ENCODE measurements at regions not wholly inside any gene's neighbourhood (a gene's known extent, or its start where the extent isn't known, plus 50 kb on each side); places are given as distances from the start of the nearest gene placed in this dataset.

DNA sequence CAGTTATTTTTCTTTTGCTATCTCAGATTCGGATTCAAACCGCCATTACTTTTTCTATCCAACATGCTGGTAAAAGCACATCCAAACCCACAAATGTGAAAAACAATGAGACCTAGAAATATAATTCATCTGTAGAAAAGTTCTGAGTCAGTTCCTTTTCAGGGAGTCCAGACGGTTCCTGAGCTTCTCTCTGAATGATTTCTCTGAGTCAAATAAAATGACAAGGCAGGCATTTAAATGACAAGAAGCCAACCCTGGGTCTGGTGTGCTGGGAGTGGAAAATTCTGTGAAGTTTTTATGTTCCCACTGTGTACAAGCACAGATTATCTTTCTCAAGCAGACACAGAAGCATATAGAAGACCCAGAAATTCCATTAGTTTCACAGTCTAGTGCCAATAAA, 96.3 kb upstream of the ANKRD1 start:
- no peak overlapping the region for H2AFZ ChIP-seq
- no peak overlapping the region for H3K27ac ChIP-seq
- peaks cover 2% of the 10 kb centered on the region for H3K4me1 ChIP-seq (ENCODE audit: insufficient read depth)
- H3K9me2 ChIP-seq (replicated peaks; ENCODE audit: insufficient read depth) = no peaks in the 10 kb centered on the region
- no peaks in the 10 kb centered on the region for H3K79me2 ChIP-seq
- no peak overlapping the region for H3K4me3 ChIP-seq
- peaks cover 2% of the 10 kb centered on the region for H3K27me3 ChIP-seq
- TF ChIP-seq, protein P1, sequence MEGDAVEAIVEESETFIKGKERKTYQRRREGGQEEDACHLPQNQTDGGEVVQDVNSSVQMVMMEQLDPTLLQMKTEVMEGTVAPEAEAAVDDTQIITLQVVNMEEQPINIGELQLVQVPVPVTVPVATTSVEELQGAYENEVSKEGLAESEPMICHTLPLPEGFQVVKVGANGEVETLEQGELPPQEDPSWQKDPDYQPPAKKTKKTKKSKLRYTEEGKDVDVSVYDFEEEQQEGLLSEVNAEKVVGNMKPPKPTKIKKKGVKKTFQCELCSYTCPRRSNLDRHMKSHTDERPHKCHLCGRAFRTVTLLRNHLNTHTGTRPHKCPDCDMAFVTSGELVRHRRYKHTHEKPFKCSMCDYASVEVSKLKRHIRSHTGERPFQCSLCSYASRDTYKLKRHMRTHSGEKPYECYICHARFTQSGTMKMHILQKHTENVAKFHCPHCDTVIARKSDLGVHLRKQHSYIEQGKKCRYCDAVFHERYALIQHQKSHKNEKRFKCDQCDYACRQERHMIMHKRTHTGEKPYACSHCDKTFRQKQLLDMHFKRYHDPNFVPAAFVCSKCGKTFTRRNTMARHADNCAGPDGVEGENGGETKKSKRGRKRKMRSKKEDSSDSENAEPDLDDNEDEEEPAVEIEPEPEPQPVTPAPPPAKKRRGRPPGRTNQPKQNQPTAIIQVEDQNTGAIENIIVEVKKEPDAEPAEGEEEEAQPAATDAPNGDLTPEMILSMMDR (IDR thresholded peaks at IDR 0.05; ENCODE audit: poor library complexity) = no peak
- TF ChIP-seq EZH2phosphoT487 (IDR thresholded peaks at IDR 0.05; ENCODE audit: low read depth, severe bottlenecking, unreplicated experiment) = no peak
- no peak for TF ChIP-seq EZH2 (IDR thresholded peaks at IDR 0.05; ENCODE audit: borderline replicate concordance)
- H4K20me1 ChIP-seq (ENCODE audit: insufficient read depth, poor library complexity, severe bottlenecking) = no peaks in the 10 kb centered on the region
- no peaks in the 10 kb centered on the region for H3K36me3 ChIP-seq (replicated peaks; ENCODE audit: insufficient read depth, low read depth)
- DNase-seq (ENCODE audit: low spot score) = no peak
- H3K9me3 ChIP-seq (ENCODE audit: low read depth) = no peaks in the 10 kb centered on the region
- H3K4me2 ChIP-seq = no peak overlapping the region
- whole genome bisulfite sequencing (ENCODE audit: low lambda C conversion rate, missing lambda C conversion rate) = 75% methylated on average over 3 of the region's 3 CpGs

DNA sequence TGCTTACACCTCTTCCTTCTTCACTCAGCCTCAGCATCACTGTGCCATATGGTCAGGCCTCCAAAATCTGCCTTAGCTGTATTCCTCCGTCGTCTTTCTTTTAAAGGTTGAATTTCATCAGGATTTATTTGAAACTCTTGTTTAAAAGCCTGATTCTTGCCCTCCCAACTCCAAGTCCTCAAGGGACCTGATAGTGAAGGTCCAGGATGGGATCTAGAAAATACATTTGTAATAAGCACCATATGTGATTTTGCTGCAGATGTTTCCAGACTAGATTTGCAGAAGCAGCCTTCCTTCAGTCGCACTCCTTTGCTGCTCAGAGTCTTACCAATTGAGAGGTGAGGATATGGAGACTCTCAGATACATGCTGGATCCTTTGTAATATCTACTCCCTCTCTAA, 101.0 kb upstream of the ANKRD1 start:
- no peak for DNase-seq (ENCODE audit: low spot score)
- Histone ChIP-seq H3K9me2 (replicated peaks; ENCODE audit: insufficient read depth) (no peaks in the 10 kb centered on the region), H2AFZ (no peak overlapping the region), H3K27me3 (peaks cover 2% of the 10 kb centered on the region), H3K36me3 (replicated peaks; ENCODE audit: insufficient read depth, low read depth) (no peaks in the 10 kb centered on the region), H3K9me3 (ENCODE audit: low read depth) (no peaks in the 10 kb centered on the region), H4K20me1 (ENCODE audit: insufficient read depth, poor library complexity, severe bottlenecking) (no peaks in the 10 kb centered on the region), H3K79me2 (no peaks in the 10 kb centered on the region), H3K4me3 (no peak overlapping the region), H3K27ac (no peak overlapping the region), H3K4me2 (no peak overlapping the region), H3K4me1 (ENCODE audit: insufficient read depth) (peaks cover 15% of the 10 kb centered on the region)
- TF ChIP-seq, protein P1 (IDR thresholded peaks at IDR 0.05; ENCODE audit: poor library complexity) = no peak
- TF ChIP-seq EZH2 (IDR thresholded peaks at IDR 0.05; ENCODE audit: borderline replicate concordance) = no peak
- TF ChIP-seq EZH2phosphoT487 (IDR thresholded peaks at IDR 0.05; ENCODE audit: low read depth, severe bottlenecking, unreplicated experiment) = no peak
- WGBS (ENCODE audit: low lambda C conversion rate, missing lambda C conversion rate) = 96% methylated on average over 3 of the region's 3 CpGs

DNA sequence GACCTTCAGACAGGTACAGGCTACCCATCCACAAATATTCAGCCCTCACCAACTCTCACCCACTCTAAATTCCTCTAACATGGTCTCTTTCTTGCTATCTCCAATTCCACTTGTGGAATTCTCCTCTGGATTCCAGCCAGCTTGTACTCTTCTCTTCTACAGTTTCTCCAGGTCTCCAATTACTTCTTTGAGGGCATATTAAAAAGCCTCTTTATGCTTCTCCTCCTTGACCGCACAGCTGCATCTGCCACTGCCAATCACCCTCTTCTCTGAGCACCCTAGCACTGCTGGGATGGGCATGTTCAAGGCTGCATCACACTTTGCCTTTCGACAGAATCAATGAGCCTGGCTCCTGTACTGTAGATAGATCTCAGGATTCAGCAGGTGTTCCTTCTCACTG, 101.5 kb upstream of the ANKRD1 start:
- TF ChIP-seq, protein P1 (IDR thresholded peaks at IDR 0.05; ENCODE audit: poor library complexity) = no peak
- TF ChIP-seq EZH2phosphoT487 (IDR thresholded peaks at IDR 0.05; ENCODE audit: low read depth, severe bottlenecking, unreplicated experiment) (no peak), EZH2 (IDR thresholded peaks at IDR 0.05; ENCODE audit: borderline replicate concordance) (no peak)
- no peak overlapping the region for H3K4me3 ChIP-seq
- 85% methylated on average over 2 of the region's 2 CpGs for WGBS (ENCODE audit: low lambda C conversion rate, missing lambda C conversion rate)
- no peaks in the 10 kb centered on the region for H3K79me2 ChIP-seq
- no peaks in the 10 kb centered on the region for H3K9me2 ChIP-seq (replicated peaks; ENCODE audit: insufficient read depth)
- H4K20me1 ChIP-seq (ENCODE audit: insufficient read depth, poor library complexity, severe bottlenecking) = no peaks in the 10 kb centered on the region
- H3K36me3 ChIP-seq (replicated peaks; ENCODE audit: insufficient read depth, low read depth) = no peaks in the 10 kb centered on the region
- H3K27ac ChIP-seq = no peak overlapping the region
- no peaks in the 10 kb centered on the region for H3K9me3 ChIP-seq (ENCODE audit: low read depth)
- H3K27me3 ChIP-seq = peaks cover 2% of the 10 kb centered on the region
- H3K4me2 ChIP-seq = no peak overlapping the region
- DNase-seq (ENCODE audit: low spot score) = no peak
- H2AFZ ChIP-seq = no peak overlapping the region
- H3K4me1 ChIP-seq (ENCODE audit: insufficient read depth) = peaks cover 15% of the 10 kb centered on the region

Data from hepatocyte (in vitro differentiated cells).